Spleen (tissue), 11 donors: ENCODE measurements at regions not wholly inside any gene's neighbourhood (a gene's known extent, or its start where the extent isn't known, plus 50 kb on each side); places are given as distances from the start of the nearest gene placed in this dataset.

ENCODE experiments used
- DNase-seq: peaks from one replicate; pipeline ENCODE4 v3.0.0-alpha.2; 2020
- H3K27ac ChIP-seq, 8 donors: fragments of 200-600 bp; sonication (generic) in 7 of 8; 1 replicate in 4 of 8; 2 replicates in 4 of 8; pipeline versions ENCODE4 v1.5.0 to v1.8.0; 2016 to 2021; ENCODE audit warnings: inconsistent platforms in 4 of 8, mild to moderate bottlenecking in 4 of 8, moderate library complexity in 1 of 8
- H3K27me3 ChIP-seq, 7 donors: fragments of 200-600 bp; sonication (generic) in 6 of 7; replicated peaks in 1 of 7; 1 replicate in 4 of 7; 2 replicates in 3 of 7; pipeline versions ENCODE4 v1.5.0 to v1.8.0; 2016 to 2021; ENCODE audit warnings: inconsistent platforms in 3 of 7, mild to moderate bottlenecking in 1 of 7
- H3K36me3 ChIP-seq, 6 donors: fragments of 200-600 bp; sonication (generic) in 5 of 6; 1 replicate in 4 of 6; 2 replicates in 2 of 6; pipeline versions ENCODE4 v1.5.0 to v1.8.0; 2016 to 2021; ENCODE audit warnings: inconsistent platforms in 2 of 6
- H3K4me1 ChIP-seq, 6 donors: fragments of 200-600 bp; sonication (generic) in 5 of 6; 1 replicate in 3 of 6; 2 replicates in 3 of 6; pipeline versions ENCODE4 v1.5.0 to v1.8.0; 2016 to 2021; ENCODE audit warnings: inconsistent platforms in 3 of 6
- H3K4me3 ChIP-seq, 8 donors: fragments of 200-600 bp; sonication (generic) in 7 of 8; 1 replicate in 4 of 8; 2 replicates in 4 of 8; pipeline versions ENCODE4 v1.5.0 to v1.8.0; 2016 to 2021; ENCODE audit warnings: inconsistent platforms in 4 of 8, mild to moderate bottlenecking in 4 of 8, moderate library complexity in 2 of 8
- H3K9me3 ChIP-seq, 8 donors: fragments of 200-600 bp; sonication (generic) in 7 of 8; 1 replicate in 4 of 8; 2 replicates in 4 of 8; pipeline versions ENCODE4 v1.5.0 to v1.8.0; 2016 to 2021; ENCODE audit warnings: inconsistent platforms in 4 of 8
- POLR2A ChIP-seq, 3 donors: fragments of 450-650 bp; IDR thresholded peaks; one replicate each; pipeline ENCODE4 v1.5.1; 2017; ENCODE audit warnings: antibody characterized with exemption in 3 of 3, mild to moderate bottlenecking in 1 of 3
- POLR2AphosphoS5 ChIP-seq, 3 donors: sonication (generic); formaldehyde crosslinking; IDR thresholded peaks; one replicate each; pipeline ENCODE4 v1.5.1; 2017; ENCODE audit warnings: antibody characterized with exemption in 3 of 3
- WGBS, 5 donors: extraction: QIAGEN DNeasy Blood & Tissue Kit in 3 of 5; methylation state at CpG; one replicate each; pipeline versions ENCODE4 v1.1.5 to v1.1.7; 2013 to 2018; 5-methylcytosine and 5-hydroxymethylcytosine counted together
- intact Hi-C: fragments of 100-400 bp; cut with DNase I; formaldehyde crosslinking; loops from one replicate; pipeline ENCODE4 v1.15.0; 2023; ENCODE audit warnings: low total_unique reads
- TF ChIP-seq, protein P1 (sequence below), 11 experiments: fragments of 200-600 bp in 7 of 11; fragments of 450-650 bp in 4 of 11; sonication (generic) in 4 of 11; IDR thresholded peaks in 8 of 11; conservative IDR thresholded peaks in 3 of 11; 1 replicate in 7 of 11; 2 replicates in 4 of 11; pipeline versions ENCODE4 v1.4.0 to v1.8.0; 2016 to 2021; ENCODE audit warnings: antibody characterized with exemption in 11 of 11, inconsistent platforms in 4 of 11, mild to moderate bottlenecking in 1 of 11
- donor health status: healthy with polysubstance abuse.
- donor health status: DM: no; HTN: no; CAD: no; lungs with moderate emphysema.
- donor health status: DM: no; HTN: no; CAD: no.
- donor health status: Bipolar disorder and iron deficiency.
- donor health status: healthy.
- donor health status: DM: no; HTN: no; CAD: no.
- donor health status: DM: yes; HTN: yes; CAD: no.

GRCh38 chr18:56268952-56269351 lies 369.4 kb downstream of the TXNL1 start:
- H3K4me3 ChIP-seq: no peak overlapping the region
- H3K4me1 ChIP-seq: peaks cover 0 to 15% (median 0%) of the 10 kb centered on the region in 6 donors
- no peak for DNase-seq
- no peaks in the 10 kb centered on the region for H3K9me3 ChIP-seq
- no peak overlapping the region for H3K27ac ChIP-seq
- TF ChIP-seq, protein P1, sequence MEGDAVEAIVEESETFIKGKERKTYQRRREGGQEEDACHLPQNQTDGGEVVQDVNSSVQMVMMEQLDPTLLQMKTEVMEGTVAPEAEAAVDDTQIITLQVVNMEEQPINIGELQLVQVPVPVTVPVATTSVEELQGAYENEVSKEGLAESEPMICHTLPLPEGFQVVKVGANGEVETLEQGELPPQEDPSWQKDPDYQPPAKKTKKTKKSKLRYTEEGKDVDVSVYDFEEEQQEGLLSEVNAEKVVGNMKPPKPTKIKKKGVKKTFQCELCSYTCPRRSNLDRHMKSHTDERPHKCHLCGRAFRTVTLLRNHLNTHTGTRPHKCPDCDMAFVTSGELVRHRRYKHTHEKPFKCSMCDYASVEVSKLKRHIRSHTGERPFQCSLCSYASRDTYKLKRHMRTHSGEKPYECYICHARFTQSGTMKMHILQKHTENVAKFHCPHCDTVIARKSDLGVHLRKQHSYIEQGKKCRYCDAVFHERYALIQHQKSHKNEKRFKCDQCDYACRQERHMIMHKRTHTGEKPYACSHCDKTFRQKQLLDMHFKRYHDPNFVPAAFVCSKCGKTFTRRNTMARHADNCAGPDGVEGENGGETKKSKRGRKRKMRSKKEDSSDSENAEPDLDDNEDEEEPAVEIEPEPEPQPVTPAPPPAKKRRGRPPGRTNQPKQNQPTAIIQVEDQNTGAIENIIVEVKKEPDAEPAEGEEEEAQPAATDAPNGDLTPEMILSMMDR (IDR thresholded peaks at IDR 0.05 in 8 of 11, conservative IDR thresholded peaks at IDR 0.05 in 3 of 11): no peak
- WGBS, 5 donors: 45 to 93% (median 72%) methylated on average over 1 of the region's 1 CpG
- H3K36me3 ChIP-seq: no peaks in the 10 kb centered on the region
- intact Hi-C loops: no loop called here
- H3K27me3 ChIP-seq: no peaks in the 10 kb centered on the region

GRCh38 chr18:56267334-56267733 lies 371.1 kb downstream of the TXNL1 start:
- H3K4me1 ChIP-seq: peaks cover 0 to 15% (median 0%) of the 10 kb centered on the region in 6 donors
- H3K4me3 ChIP-seq: no peak overlapping the region
- 63 to 81% (median 76%) methylated on average over 6 to 7 of the region's 7 CpGs for WGBS, 5 donors
- no peaks in the 10 kb centered on the region for H3K27me3 ChIP-seq
- TF ChIP-seq POLR2AphosphoS5 (IDR thresholded peaks at IDR 0.05) (no peak), POLR2A (IDR thresholded peaks at IDR 0.05) (no peak)
- TF ChIP-seq, protein P1 (IDR thresholded peaks at IDR 0.05 in 8 of 11, conservative IDR thresholded peaks at IDR 0.05 in 3 of 11): no peak
- DNase-seq: no peak
- H3K27ac ChIP-seq: no peak overlapping the region
- no peaks in the 10 kb centered on the region for H3K9me3 ChIP-seq
- intact Hi-C loops: no loop called here
- H3K36me3 ChIP-seq: no peaks in the 10 kb centered on the region

- Histone ChIP-seq H3K27ac (peak overlapping the region in 6 of 8 donors; percentile 6 to 62 (median 48)), H3K4me3 (no peak overlapping the region), H3K36me3 (no peaks in the 10 kb centered on the region), H3K27me3 (no peaks in the 10 kb centered on the region), H3K9me3 (peaks cover 0 to 6% (median 0%) of the 10 kb centered on the region in 8 donors), H3K4me1 (peaks cover 0 to 20% (median 11%) of the 10 kb centered on the region in 6 donors)
- DNase-seq: no peak
- WGBS, 5 donors: 56 to 75% (median 68%) methylated on average over 3 of the region's 3 CpGs
- TF ChIP-seq, protein P1 (IDR thresholded peaks at IDR 0.05 in 8 of 11, conservative IDR thresholded peaks at IDR 0.05 in 3 of 11): no peak
- TF ChIP-seq POLR2AphosphoS5 (IDR thresholded peaks at IDR 0.05) (no peak), POLR2A (IDR thresholded peaks at IDR 0.05) (no peak)
- intact Hi-C loops: no loop called here
Observed at GRCh38 chr18:56258178-56258577, 380.2 kb downstream of the TXNL1 start.

DNA sequence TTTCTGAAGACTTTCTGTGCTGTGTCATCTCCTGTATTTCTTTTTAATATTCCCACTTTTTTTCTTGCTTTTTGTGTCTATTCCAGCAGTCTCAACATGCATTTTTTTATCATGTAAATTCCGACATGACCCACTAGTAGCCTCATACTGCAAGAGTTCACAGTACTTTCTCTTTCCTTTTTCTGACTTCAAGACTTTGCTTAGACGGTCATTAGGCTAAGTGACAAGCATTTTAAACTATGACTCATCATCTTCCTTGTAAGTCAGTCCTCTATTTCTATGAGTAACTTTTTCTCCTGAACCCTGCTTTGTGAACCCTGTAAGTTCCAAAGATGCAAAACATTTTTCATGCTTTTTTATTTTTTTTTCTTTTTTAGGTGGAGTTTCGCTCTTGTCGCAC lies 381.2 kb downstream of the TXNL1 start:
- Histone ChIP-seq H3K4me3 (no peak overlapping the region), H3K27me3 (no peaks in the 10 kb centered on the region), H3K36me3 (no peaks in the 10 kb centered on the region), H3K4me1 (peaks cover 0 to 20% (median 11%) of the 10 kb centered on the region in 6 donors), H3K27ac (peak overlapping the region in 4 of 8 donors; percentile 19 to 62 (median 50)), H3K9me3 (peaks cover 0 to 6% (median 0%) of the 10 kb centered on the region in 8 donors)
- intact Hi-C loops: no loop called here
- no peak for TF ChIP-seq POLR2A (IDR thresholded peaks at IDR 0.05)
- TF ChIP-seq, protein P1 (IDR thresholded peaks at IDR 0.05 in 8 of 11, conservative IDR thresholded peaks at IDR 0.05 in 3 of 11): peak in 2 of 11 experiments; percentile 12 to 13
- no peak for DNase-seq
- WGBS, 5 donors: 48 to 63% (median 55%) methylated on average over 4 of the region's 4 CpGs
